ENCODE measurements at regions not wholly inside any gene's neighbourhood (a gene's known extent, or its start where the extent isn't known, plus 50 kb on each side); places are given as distances from the start of the nearest gene placed in this dataset.

GRCh38 chr3:59502806-59503205, 453.0 kb upstream of the CFAP20DC start:
- TF ChIP-seq MAX (IDR thresholded peaks at IDR 0.05), result no peak
- no peak for TF ChIP-seq CTCF (IDR thresholded peaks at IDR 0.05; ENCODE audit: low read depth, low read length, missing input control)
- TF ChIP-seq HNF4A (conservative IDR thresholded peaks at IDR 0.05), result no peak
- TF ChIP-seq RAD21 (IDR thresholded peaks at IDR 0.05), result no peak
- no peak for TF ChIP-seq TAF1 (conservative IDR thresholded peaks at IDR 0.05)
- no peak for TF ChIP-seq JUND (IDR thresholded peaks at IDR 0.05)
- TF ChIP-seq, protein P1, sequence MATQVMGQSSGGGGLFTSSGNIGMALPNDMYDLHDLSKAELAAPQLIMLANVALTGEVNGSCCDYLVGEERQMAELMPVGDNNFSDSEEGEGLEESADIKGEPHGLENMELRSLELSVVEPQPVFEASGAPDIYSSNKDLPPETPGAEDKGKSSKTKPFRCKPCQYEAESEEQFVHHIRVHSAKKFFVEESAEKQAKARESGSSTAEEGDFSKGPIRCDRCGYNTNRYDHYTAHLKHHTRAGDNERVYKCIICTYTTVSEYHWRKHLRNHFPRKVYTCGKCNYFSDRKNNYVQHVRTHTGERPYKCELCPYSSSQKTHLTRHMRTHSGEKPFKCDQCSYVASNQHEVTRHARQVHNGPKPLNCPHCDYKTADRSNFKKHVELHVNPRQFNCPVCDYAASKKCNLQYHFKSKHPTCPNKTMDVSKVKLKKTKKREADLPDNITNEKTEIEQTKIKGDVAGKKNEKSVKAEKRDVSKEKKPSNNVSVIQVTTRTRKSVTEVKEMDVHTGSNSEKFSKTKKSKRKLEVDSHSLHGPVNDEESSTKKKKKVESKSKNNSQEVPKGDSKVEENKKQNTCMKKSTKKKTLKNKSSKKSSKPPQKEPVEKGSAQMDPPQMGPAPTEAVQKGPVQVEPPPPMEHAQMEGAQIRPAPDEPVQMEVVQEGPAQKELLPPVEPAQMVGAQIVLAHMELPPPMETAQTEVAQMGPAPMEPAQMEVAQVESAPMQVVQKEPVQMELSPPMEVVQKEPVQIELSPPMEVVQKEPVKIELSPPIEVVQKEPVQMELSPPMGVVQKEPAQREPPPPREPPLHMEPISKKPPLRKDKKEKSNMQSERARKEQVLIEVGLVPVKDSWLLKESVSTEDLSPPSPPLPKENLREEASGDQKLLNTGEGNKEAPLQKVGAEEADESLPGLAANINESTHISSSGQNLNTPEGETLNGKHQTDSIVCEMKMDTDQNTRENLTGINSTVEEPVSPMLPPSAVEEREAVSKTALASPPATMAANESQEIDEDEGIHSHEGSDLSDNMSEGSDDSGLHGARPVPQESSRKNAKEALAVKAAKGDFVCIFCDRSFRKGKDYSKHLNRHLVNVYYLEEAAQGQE (IDR thresholded peaks at IDR 0.05), result no peak
- no peak for TF ChIP-seq EGR1 (IDR thresholded peaks at IDR 0.05; ENCODE audit: low read depth in 2 of 2)
- no peak for TF ChIP-seq SP1 (IDR thresholded peaks at IDR 0.05)
- no peak for TF ChIP-seq RXRA (IDR thresholded peaks at IDR 0.05)
